ENCODE measurements at regions not wholly inside any gene's neighbourhood (a gene's known extent, or its start where the extent isn't known, plus 50 kb on each side); places are given as distances from the start of the nearest gene placed in this dataset.

DNA sequence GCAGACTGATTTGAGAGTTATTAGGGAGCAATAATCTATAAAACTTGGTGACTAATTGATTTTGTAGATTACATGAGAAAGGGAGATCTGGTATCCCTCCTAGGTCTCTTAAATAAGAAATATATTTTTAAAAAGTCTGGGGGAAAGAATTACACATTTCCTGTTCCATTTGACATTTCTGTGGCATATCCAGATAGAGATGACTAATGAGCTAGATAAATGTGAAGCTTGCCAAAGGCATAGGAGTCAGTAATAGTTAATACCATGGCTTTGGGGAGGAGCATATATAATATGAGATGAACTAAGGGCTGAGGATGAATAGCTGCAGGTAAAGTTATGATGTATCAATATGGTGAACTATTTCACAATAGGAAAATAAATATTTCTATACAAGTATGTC, 663.7 kb downstream of the PTPRC start:
- intact Hi-C loops (cut with DNase I; ENCODE audit: low total_unique reads) = no loop called here
- no peak for DNase-seq
- Histone ChIP-seq H3K27me3 (no peaks in the 10 kb centered on the region), H3K4me3 (no peak overlapping the region), H3K9me3 (no peaks in the 10 kb centered on the region), H3K27ac (no peak overlapping the region), H3K36me3 (no peaks in the 10 kb centered on the region), H3K4me1 (no peaks in the 10 kb centered on the region)
- TF ChIP-seq, protein P1, sequence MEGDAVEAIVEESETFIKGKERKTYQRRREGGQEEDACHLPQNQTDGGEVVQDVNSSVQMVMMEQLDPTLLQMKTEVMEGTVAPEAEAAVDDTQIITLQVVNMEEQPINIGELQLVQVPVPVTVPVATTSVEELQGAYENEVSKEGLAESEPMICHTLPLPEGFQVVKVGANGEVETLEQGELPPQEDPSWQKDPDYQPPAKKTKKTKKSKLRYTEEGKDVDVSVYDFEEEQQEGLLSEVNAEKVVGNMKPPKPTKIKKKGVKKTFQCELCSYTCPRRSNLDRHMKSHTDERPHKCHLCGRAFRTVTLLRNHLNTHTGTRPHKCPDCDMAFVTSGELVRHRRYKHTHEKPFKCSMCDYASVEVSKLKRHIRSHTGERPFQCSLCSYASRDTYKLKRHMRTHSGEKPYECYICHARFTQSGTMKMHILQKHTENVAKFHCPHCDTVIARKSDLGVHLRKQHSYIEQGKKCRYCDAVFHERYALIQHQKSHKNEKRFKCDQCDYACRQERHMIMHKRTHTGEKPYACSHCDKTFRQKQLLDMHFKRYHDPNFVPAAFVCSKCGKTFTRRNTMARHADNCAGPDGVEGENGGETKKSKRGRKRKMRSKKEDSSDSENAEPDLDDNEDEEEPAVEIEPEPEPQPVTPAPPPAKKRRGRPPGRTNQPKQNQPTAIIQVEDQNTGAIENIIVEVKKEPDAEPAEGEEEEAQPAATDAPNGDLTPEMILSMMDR (IDR thresholded peaks at IDR 0.05) = no peak
- TF ChIP-seq POLR2A (IDR thresholded peaks at IDR 0.05) = no peak

DNA sequence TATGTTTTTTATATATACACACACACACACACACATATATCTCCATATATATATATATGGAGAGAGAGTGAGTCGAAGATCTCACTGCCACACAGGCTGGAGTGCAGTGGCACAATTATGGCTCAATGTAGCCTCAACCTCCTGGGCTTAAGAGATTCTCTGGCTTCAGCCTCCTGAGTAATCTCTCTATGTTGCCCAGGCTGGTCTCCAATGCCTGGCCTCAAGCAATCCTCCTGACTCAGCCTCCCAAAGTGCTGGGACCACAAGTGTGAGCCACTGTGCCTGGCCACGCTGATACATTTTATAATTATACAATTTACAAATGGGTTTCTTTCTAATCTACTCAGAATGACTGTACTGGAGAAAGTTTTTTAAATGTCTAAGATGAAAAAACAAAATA, 664.2 kb downstream of the PTPRC start:
- Histone ChIP-seq H3K4me3 (no peak overlapping the region), H3K36me3 (no peaks in the 10 kb centered on the region), H3K27ac (no peak overlapping the region), H3K27me3 (no peaks in the 10 kb centered on the region), H3K4me1 (no peaks in the 10 kb centered on the region), H3K9me3 (no peaks in the 10 kb centered on the region)
- intact Hi-C loops (cut with DNase I; ENCODE audit: low total_unique reads) = no loop called here
- DNase-seq = no peak
- no peak for TF ChIP-seq POLR2A (IDR thresholded peaks at IDR 0.05)
- TF ChIP-seq, protein P1 (IDR thresholded peaks at IDR 0.05) = no peak

DNA sequence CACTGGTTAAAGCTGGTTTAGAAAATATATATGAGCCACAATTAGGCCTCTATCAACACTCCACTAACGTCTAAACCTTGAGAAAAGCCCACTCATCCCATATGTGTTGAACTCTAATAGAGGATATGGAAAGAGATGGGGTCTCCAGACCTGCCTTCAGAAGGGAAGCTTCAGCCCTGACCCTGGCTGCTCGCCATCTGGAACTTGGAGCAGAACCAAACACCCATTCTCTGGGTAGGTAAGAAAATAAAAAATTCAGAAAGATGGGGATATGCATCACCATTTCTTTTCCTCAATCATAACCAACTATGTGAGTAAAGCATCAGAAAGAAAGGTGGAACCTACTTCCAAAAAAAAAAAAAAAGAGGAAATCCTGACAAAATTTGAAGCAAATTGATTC, 666.2 kb downstream of the PTPRC start:
- Histone ChIP-seq H3K4me3 (no peak overlapping the region), H3K9me3 (no peaks in the 10 kb centered on the region), H3K27ac (no peak overlapping the region), H3K36me3 (no peaks in the 10 kb centered on the region), H3K27me3 (no peaks in the 10 kb centered on the region), H3K4me1 (no peaks in the 10 kb centered on the region)
- no peak for DNase-seq
- TF ChIP-seq POLR2A (IDR thresholded peaks at IDR 0.05) = no peak
- TF ChIP-seq, protein P1 (IDR thresholded peaks at IDR 0.05) = no peak
- intact Hi-C loops (cut with DNase I; ENCODE audit: low total_unique reads) = no loop called here

DNA sequence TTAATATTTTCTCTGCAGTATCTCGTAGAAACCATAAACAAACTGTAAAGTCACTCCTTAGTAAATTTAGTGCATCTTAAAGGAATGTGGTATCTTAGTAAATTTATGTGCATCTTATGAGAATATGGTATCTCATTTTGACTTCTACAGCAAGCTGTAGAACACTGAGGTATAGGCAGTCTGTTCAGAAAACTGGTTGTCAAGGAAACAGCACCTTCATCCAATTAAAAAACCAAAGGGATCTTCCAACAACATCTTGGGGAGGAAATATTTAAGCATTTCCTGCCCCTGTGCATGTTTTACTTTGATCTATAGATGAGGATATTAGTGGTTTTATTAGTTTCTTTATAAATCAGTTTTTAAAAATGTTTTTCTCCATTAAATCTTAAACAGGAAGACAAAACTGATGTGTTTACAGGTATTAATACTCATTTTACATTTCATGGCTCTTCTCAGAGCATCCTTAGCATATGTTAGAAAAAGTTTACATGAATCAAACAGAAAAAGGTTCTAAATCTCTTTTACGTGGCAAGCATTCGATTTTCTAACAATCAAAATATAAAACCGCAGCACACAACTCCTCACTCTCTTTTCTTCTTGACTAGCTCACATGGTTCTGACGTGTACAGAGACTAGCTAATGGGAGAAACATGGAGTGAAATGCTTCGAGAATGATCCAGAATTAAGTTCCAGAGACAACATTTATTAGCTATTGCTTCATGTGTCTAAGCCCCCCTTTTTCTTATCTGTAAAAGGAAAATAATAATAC, 668.8 kb downstream of the PTPRC start:
- no peaks in the 10 kb centered on the region for H3K27me3 ChIP-seq
- no peaks in the 10 kb centered on the region for H3K9me3 ChIP-seq
- H3K36me3 ChIP-seq = no peaks in the 10 kb centered on the region
- H3K27ac ChIP-seq = no peak overlapping the region
- no peak overlapping the region for H3K4me3 ChIP-seq
- no peak for DNase-seq
- TF ChIP-seq POLR2A (IDR thresholded peaks at IDR 0.05) = no peak
- TF ChIP-seq, protein P1 (IDR thresholded peaks at IDR 0.05) = no peak
- intact Hi-C loops (cut with DNase I; ENCODE audit: low total_unique reads) = no loop called here
- no peaks in the 10 kb centered on the region for H3K4me1 ChIP-seq

DNA sequence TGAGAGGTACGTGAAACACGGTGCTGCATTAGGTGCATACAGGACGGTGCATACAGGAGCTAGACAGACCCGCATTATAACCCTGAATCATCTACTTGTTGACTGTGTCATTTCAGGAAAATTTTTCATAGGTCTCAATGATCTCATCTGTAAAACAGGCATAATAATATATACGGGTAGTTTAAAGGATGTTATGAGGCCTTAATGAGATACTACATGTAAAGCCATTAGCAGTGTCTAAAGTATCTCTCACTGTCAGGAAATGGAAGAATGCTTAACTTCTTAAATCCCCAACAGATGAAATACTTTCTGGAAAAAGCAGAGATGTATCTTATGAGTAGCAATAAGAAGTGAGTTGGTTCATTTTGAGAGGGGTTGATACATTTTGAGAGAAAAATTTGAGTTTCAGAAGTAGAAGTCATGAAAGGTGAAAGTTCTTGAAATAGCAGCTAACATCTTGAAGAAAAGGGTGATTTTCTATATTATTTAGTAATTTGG, 669.6 kb downstream of the PTPRC start:
- intact Hi-C loops (cut with DNase I; ENCODE audit: low total_unique reads) = no loop called here
- H3K36me3 ChIP-seq = no peaks in the 10 kb centered on the region
- DNase-seq = no peak
- H3K27me3 ChIP-seq = no peaks in the 10 kb centered on the region
- TF ChIP-seq, protein P1 (IDR thresholded peaks at IDR 0.05) = no peak
- TF ChIP-seq POLR2A (IDR thresholded peaks at IDR 0.05) = no peak
- H3K4me1 ChIP-seq = no peaks in the 10 kb centered on the region
- H3K9me3 ChIP-seq = no peaks in the 10 kb centered on the region
- H3K27ac ChIP-seq = no peak overlapping the region
- no peak overlapping the region for H3K4me3 ChIP-seq
